Endothelial cell (in vitro differentiated cells): ENCODE measurements at regions not wholly inside any gene's neighbourhood (a gene's known extent, or its start where the extent isn't known, plus 50 kb on each side); places are given as distances from the start of the nearest gene placed in this dataset.

Source experiments
- DNase-seq: peaks from one replicate; pipeline ENCODE4 v3.0.0; 2021; ENCODE audit warnings: low spot score
- H3K27ac Mint-ChIP-seq: one replicate; pipeline ENCODE4 v1.8.0; 2021; ENCODE audit warnings: mixed read lengths, inconsistent platforms; ENCODE audit not compliant: unreplicated experiment
- H3K27me3 Mint-ChIP-seq: one replicate; pipeline ENCODE4 v1.8.0; 2021; ENCODE audit warnings: mild to moderate bottlenecking, moderate library complexity, mixed read lengths, inconsistent platforms; ENCODE audit not compliant: unreplicated experiment
- H3K36me3 Mint-ChIP-seq: one replicate; pipeline ENCODE4 v1.8.0; 2021; ENCODE audit warnings: mild to moderate bottlenecking, low read depth, mixed read lengths, inconsistent platforms; ENCODE audit not compliant: unreplicated experiment
- H3K4me1 Mint-ChIP-seq: one replicate; pipeline ENCODE4 v1.8.0; 2021; ENCODE audit warnings: mild to moderate bottlenecking, mixed read lengths, inconsistent platforms; ENCODE audit not compliant: unreplicated experiment
- H3K4me3 Mint-ChIP-seq: one replicate; pipeline ENCODE4 v1.8.0; 2021; ENCODE audit warnings: mild to moderate bottlenecking, mixed read lengths, inconsistent platforms; ENCODE audit not compliant: unreplicated experiment
- H3K9me3 Mint-ChIP-seq: one replicate; pipeline ENCODE4 v1.8.0; 2021; ENCODE audit warnings: mixed read lengths, inconsistent platforms; ENCODE audit not compliant: unreplicated experiment
- TF ChIP-seq, protein P1 (sequence below): fragments of 200-600 bp; sonication (generic); IDR thresholded peaks from one replicate; pipeline ENCODE4 v1.5.0; 2021; ENCODE audit warnings: antibody characterized with exemption; ENCODE audit not compliant: unreplicated experiment

DNA sequence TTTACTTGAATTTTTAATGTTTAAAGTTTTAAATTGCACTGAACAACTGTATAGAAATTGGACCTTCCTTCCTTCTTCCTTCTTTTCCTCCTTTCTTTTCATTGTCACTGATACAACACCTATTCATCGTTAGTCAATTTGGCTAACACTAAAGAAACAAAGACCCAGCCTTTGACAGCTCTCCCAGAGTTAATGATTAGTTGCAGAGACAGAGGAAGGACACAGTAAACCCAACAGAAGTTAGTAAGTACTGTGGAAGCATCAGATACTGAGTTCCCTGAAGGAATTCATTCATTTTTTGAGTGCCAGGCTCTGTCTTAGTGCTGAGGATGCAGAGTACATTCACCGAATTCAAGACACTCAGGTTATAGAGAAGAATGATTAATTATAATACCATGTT, 77.9 kb upstream of the RAB27B start:
- Mint-ChIP-seq H3K27me3 (no peaks in the 10 kb centered on the region), H3K9me3 (no peaks in the 10 kb centered on the region), H3K27ac (no peak overlapping the region), H3K36me3 (no peaks in the 10 kb centered on the region), H3K4me3 (no peak overlapping the region), H3K4me1 (no peaks in the 10 kb centered on the region)
- TF ChIP-seq, protein P1, sequence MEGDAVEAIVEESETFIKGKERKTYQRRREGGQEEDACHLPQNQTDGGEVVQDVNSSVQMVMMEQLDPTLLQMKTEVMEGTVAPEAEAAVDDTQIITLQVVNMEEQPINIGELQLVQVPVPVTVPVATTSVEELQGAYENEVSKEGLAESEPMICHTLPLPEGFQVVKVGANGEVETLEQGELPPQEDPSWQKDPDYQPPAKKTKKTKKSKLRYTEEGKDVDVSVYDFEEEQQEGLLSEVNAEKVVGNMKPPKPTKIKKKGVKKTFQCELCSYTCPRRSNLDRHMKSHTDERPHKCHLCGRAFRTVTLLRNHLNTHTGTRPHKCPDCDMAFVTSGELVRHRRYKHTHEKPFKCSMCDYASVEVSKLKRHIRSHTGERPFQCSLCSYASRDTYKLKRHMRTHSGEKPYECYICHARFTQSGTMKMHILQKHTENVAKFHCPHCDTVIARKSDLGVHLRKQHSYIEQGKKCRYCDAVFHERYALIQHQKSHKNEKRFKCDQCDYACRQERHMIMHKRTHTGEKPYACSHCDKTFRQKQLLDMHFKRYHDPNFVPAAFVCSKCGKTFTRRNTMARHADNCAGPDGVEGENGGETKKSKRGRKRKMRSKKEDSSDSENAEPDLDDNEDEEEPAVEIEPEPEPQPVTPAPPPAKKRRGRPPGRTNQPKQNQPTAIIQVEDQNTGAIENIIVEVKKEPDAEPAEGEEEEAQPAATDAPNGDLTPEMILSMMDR: no peak
- no peak for DNase-seq

DNA sequence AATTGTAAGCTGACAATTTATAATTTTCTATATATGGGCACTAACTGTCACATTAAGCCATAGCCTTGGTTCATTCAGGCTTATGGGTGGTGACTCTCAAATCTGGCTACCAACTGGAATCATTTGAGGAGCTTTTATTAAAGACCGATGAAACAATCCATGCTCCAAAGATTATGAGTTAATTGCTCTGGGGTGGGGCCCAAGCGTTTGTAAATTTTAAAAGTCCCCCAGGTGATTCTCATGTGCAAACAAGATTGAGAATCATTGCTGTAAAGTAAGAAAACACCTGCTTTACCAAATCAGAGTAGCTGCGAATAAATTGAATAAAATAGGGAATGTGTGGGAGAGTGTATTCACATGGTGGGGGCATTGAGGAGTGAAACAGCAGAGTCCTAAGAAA, 76.1 kb upstream of the RAB27B start:
- H3K27ac Mint-ChIP-seq: no peak overlapping the region
- H3K27me3 Mint-ChIP-seq: no peaks in the 10 kb centered on the region
- DNase-seq: no peak
- H3K4me1 Mint-ChIP-seq: no peaks in the 10 kb centered on the region
- H3K36me3 Mint-ChIP-seq: no peaks in the 10 kb centered on the region
- no peak overlapping the region for H3K4me3 Mint-ChIP-seq
- TF ChIP-seq, protein P1: no peak
- H3K9me3 Mint-ChIP-seq: no peaks in the 10 kb centered on the region

DNA sequence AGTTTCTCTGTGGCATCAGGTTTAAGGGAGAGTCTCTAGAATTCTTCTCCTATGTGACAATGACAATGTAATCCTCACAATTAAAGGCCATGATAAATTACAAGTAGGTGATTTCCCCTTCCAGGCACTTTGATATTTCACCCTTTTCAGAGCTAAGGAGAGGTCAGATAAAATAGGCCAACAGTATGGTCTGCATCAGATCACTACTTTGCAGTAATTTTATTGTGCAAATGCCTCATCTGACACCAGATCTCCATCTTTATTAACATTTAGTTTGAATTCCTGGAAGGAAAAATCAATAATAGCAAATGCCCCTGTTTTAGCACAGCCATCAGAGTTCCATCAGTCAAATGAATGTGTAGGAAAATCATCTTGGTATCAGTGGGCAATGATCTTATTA, 72.8 kb upstream of the RAB27B start:
- Mint-ChIP-seq H3K9me3 (no peaks in the 10 kb centered on the region), H3K4me1 (no peaks in the 10 kb centered on the region), H3K27me3 (peaks cover under 1% of the 10 kb centered on the region), H3K27ac (no peak overlapping the region), H3K36me3 (no peaks in the 10 kb centered on the region), H3K4me3 (no peak overlapping the region)
- no peak for DNase-seq
- TF ChIP-seq, protein P1: no peak

DNA sequence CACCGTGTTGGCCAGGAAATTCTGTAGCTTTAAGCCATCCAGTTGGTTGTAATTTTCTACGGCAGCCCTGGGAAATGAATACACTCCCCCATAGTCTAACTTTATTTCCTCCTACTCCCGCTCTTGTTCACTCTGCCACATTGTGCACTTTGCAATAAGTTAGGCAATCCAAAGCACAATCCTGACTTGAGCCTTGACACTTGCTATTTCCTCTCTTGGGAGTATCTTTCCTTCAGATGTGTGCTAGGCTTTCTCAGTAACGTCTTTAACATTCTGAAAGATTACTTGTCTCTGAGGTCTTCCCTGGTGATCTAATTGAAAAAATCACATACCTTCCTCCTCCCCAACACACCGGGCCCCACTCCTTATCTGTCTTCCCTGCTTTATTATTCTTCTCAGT, 65.9 kb upstream of the RAB27B start:
- no peaks in the 10 kb centered on the region for H3K9me3 Mint-ChIP-seq
- H3K36me3 Mint-ChIP-seq: no peaks in the 10 kb centered on the region
- H3K27me3 Mint-ChIP-seq: peaks cover 2% of the 10 kb centered on the region

DNA sequence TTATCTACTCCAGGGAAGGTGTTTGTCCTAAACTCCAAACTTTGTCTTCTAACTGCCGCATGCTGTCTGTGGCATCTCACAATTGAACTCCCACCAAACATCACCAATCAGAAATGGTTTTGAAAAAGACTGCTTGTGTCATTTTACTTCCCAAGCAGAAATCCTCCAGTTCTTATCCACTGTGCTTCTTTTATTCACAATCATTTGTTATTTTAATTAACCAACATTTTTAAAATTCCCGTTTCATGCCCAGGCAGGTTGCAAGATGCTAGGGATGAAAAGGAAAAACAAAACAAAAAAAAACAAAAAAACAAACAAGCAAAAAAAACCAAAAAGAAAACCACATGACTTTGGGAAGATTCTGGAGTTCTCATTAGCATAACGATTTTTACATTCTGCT, 63.5 kb upstream of the RAB27B start:
- Mint-ChIP-seq H3K4me1 (peaks cover 4% of the 10 kb centered on the region), H3K27ac (no peak overlapping the region), H3K27me3 (peaks cover 2% of the 10 kb centered on the region), H3K36me3 (no peaks in the 10 kb centered on the region), H3K9me3 (no peaks in the 10 kb centered on the region), H3K4me3 (no peak overlapping the region)
- TF ChIP-seq, protein P1: no peak
- DNase-seq: no peak

More for the DNA sequence above, 65.9 kb upstream of the RAB27B start:
- TF ChIP-seq, protein P1: no peak
- Mint-ChIP-seq H3K4me3 (no peak overlapping the region), H3K27ac (no peak overlapping the region), H3K4me1 (peaks cover 4% of the 10 kb centered on the region)
- no peak for DNase-seq
